Esophagus muscularis mucosa (tissue), 4 donors: ENCODE measurements at regions not wholly inside any gene's neighbourhood (a gene's known extent, or its start where the extent isn't known, plus 50 kb on each side); places are given as distances from the start of the nearest gene placed in this dataset.

Source experiments
- DNase-seq: peaks from one replicate; pipeline ENCODE4 v3.0.0-alpha.2; 2017; ENCODE audit errors: extremely low spot score
- H3K27ac ChIP-seq, 4 donors: fragments of 200-600 bp; sonication (generic); replicated peaks in 1 of 4; 1 replicate in 3 of 4; 2 replicates in 1 of 4; pipeline ENCODE4 v1.5.1; 2016 to 2019; ENCODE audit warnings: mild to moderate bottlenecking in 1 of 4
- H3K27me3 ChIP-seq, 4 donors: fragments of 200-600 bp; sonication (generic); one replicate each; pipeline versions ENCODE4 v1.5.1 to v1.6.0; 2016 to 2019
- H3K36me3 ChIP-seq, 4 donors: fragments of 200-600 bp; sonication (generic); one replicate each; pipeline ENCODE4 v1.5.1; 2016 to 2019
- H3K4me1 ChIP-seq, 4 donors: fragments of 200-600 bp; sonication (generic); one replicate each; pipeline ENCODE4 v1.5.1; 2016 to 2019
- H3K4me3 ChIP-seq, 4 donors: fragments of 200-600 bp; sonication (generic); 1 replicate in 2 of 4; 2 replicates in 2 of 4; pipeline ENCODE4 v1.5.1; 2016 to 2019; ENCODE audit warnings: mild to moderate bottlenecking in 4 of 4, moderate library complexity in 1 of 4
- H3K9me3 ChIP-seq, 4 donors: fragments of 200-600 bp; sonication (generic); 1 replicate in 3 of 4; 2 replicates in 1 of 4; pipeline ENCODE4 v1.5.1; 2016 to 2019
- CTCF ChIP-seq, 3 experiments: fragments of 200-600 bp in 2 of 3; fragments of 450-650 bp in 1 of 3; sonication (generic) in 2 of 3; IDR thresholded peaks; one replicate each; pipeline ENCODE4 v1.5.1; 2017 to 2019; ENCODE audit warnings: antibody characterized with exemption in 3 of 3, mild to moderate bottlenecking in 2 of 3, moderate library complexity in 1 of 3
- EP300 ChIP-seq: sonication (generic); formaldehyde crosslinking; IDR thresholded peaks from one replicate; pipeline ENCODE4 v1.6.1; 2017; ENCODE audit warnings: antibody characterized with exemption
- POLR2A ChIP-seq: fragments of 450-650 bp; IDR thresholded peaks from one replicate; pipeline ENCODE4 v1.6.1; 2017; ENCODE audit warnings: antibody characterized with exemption, moderate library complexity, mild to moderate bottlenecking, low read depth
- POLR2AphosphoS5 ChIP-seq, 2 donors: sonication (generic); formaldehyde crosslinking; IDR thresholded peaks; one replicate each; pipeline ENCODE4 v1.6.1; 2017; ENCODE audit warnings: antibody characterized with exemption in 2 of 2
- WGBS: methylation state at CpG from one replicate; pipeline ENCODE4 v1.1.5; 2018; 5-methylcytosine and 5-hydroxymethylcytosine counted together
- intact Hi-C: fragments of 100-400 bp; cut with DNase I; formaldehyde crosslinking; loops from one replicate; pipeline ENCODE4 v1.15.1; 2023

- Histone ChIP-seq H3K36me3 (no peaks in the 10 kb centered on the region), H3K4me3 (no peak overlapping the region), H3K27ac (no peak overlapping the region), H3K4me1 (no peaks in the 10 kb centered on the region), H3K9me3 (no peaks in the 10 kb centered on the region), H3K27me3 (no peaks in the 10 kb centered on the region)
- intact Hi-C loops, result no loop called here
- TF ChIP-seq POLR2AphosphoS5 (IDR thresholded peaks at IDR 0.05) (no peak), POLR2A (no peak), CTCF (IDR thresholded peaks at IDR 0.05) (no peak), EP300 (no peak)
- DNase-seq, result no peak
Measured at GRCh38 chr14:28120391-28120790, 646.2 kb upstream of the FOXG1 start.

- TF ChIP-seq POLR2AphosphoS5 (IDR thresholded peaks at IDR 0.05), result no peak
- no peak for TF ChIP-seq EP300
- no peak for TF ChIP-seq POLR2A
- TF ChIP-seq CTCF (IDR thresholded peaks at IDR 0.05), result no peak
- intact Hi-C loops, result no loop called here
- H3K27ac ChIP-seq, result no peak overlapping the region
Measured at GRCh38 chr14:28121512-28122297, 644.9 kb upstream of the FOXG1 start.

GRCh38 chr14:28130610-28131284, 635.8 kb upstream of the FOXG1 start:
- intact Hi-C loops, result no loop called here
- Histone ChIP-seq H3K36me3 (no peaks in the 10 kb centered on the region), H3K27ac (no peak overlapping the region), H3K4me3 (no peak overlapping the region), H3K9me3 (no peaks in the 10 kb centered on the region), H3K4me1 (no peaks in the 10 kb centered on the region), H3K27me3 (no peaks in the 10 kb centered on the region)
- DNase-seq, result no peak
- 72% methylated on average over 7 of the region's 7 CpGs for WGBS
- TF ChIP-seq EP300, result no peak
- no peak for TF ChIP-seq POLR2A
- no peak for TF ChIP-seq CTCF (IDR thresholded peaks at IDR 0.05)
- no peak for TF ChIP-seq POLR2AphosphoS5 (IDR thresholded peaks at IDR 0.05)

More at GRCh38 chr14:28121512-28122297, 644.9 kb upstream of the FOXG1 start:
- DNase-seq, result no peak
- H3K4me3 ChIP-seq, result no peak overlapping the region
- H3K9me3 ChIP-seq, result no peaks in the 10 kb centered on the region
- H3K4me1 ChIP-seq, result no peaks in the 10 kb centered on the region
- 26% methylated on average over 3 of the region's 3 CpGs for WGBS
- H3K36me3 ChIP-seq, result no peaks in the 10 kb centered on the region
- H3K27me3 ChIP-seq, result no peaks in the 10 kb centered on the region

- no peak for TF ChIP-seq CTCF (IDR thresholded peaks at IDR 0.05)
- TF ChIP-seq EP300, result no peak
- no peak for TF ChIP-seq POLR2AphosphoS5 (IDR thresholded peaks at IDR 0.05)
- TF ChIP-seq POLR2A, result no peak
- Histone ChIP-seq H3K36me3 (no peaks in the 10 kb centered on the region), H3K27me3 (no peaks in the 10 kb centered on the region), H3K9me3 (no peaks in the 10 kb centered on the region), H3K27ac (no peak overlapping the region), H3K4me3 (no peak overlapping the region), H3K4me1 (no peaks in the 10 kb centered on the region)
- WGBS, result 48% methylated on average over 1 of the region's 1 CpG
- intact Hi-C loops, result no loop called here
- DNase-seq, result no peak
Measured at GRCh38 chr14:28138341-28138740, 628.2 kb upstream of the FOXG1 start.
